Endothelial cell of umbilical vein (primary cell): ENCODE measurements at regions not wholly inside any gene's neighbourhood (a gene's known extent, or its start where the extent isn't known, plus 50 kb on each side); places are given as distances from the start of the nearest gene placed in this dataset.

Experiments used
- BruUV-seq: library from RNA; stranded (reverse); fragments of 400-500 nt; replicated peaks from 2 replicates; lab custom pipeline; 2021; lab: Mats Ljungman, UMichigan
- CTCF ChIA-PET: fragments of 300-600, 350-600 bp; sonication (Branson Sonifier 250); formaldehyde crosslinking; loops from one replicate; lab custom pipeline; 2021; ENCODE audit warnings: antibody characterized with exemption, inconsistent platforms; lab: Charles Lee
- POLR2A ChIA-PET: fragments of 300-600, 350-600 bp; sonication (Branson Sonifier 250); formaldehyde crosslinking; loops from one replicate; lab custom pipeline; 2021; ENCODE audit warnings: antibody characterized with exemption, inconsistent platforms; lab: Charles Lee
- DNase-seq: peaks from one replicate; pipeline ENCODE4 v3.0.0-alpha.2; 2011; ENCODE audit warnings: low read depth, low spot score
- FAIRE-seq: peaks from 2 replicates; lab custom pipeline; 2011; peaks lifted over from hg19 to GRCh38; lab: Jason Lieb, UNC
- H2AFZ ChIP-seq: 2 replicates; pipeline ENCODE4 v1.6.0; 2012; ENCODE audit warnings: low read depth, low read length, control low read depth, inconsistent platforms
- H3K27ac ChIP-seq: 2 replicates; pipeline ENCODE4 v1.5.1; 2011; ENCODE audit warnings: low read depth, mild to moderate bottlenecking, control low read depth, low read length, moderate library complexity; ENCODE audit not compliant: insufficient read depth
- H3K27me3 ChIP-seq, 2 experiments: 2 replicates each; pipeline versions ENCODE4 v1.6.0 to v1.6.1; 2011; ENCODE audit warnings: low read length in 2 of 2, mixed read lengths in 1 of 2; ENCODE audit not compliant: control insufficient read depth in 2 of 2, insufficient read depth in 2 of 2
- H3K36me3 ChIP-seq, 2 experiments: 2 replicates in 1 of 2; 3 replicates in 1 of 2; pipeline ENCODE4 v1.5.1; 2011; ENCODE audit warnings: low read length in 2 of 2, mild to moderate bottlenecking in 1 of 2, moderate library complexity in 1 of 2; ENCODE audit not compliant: control insufficient read depth in 2 of 2, insufficient read depth in 2 of 2; ENCODE audit errors: extremely low read depth in 1 of 2
- H3K4me1 ChIP-seq: 3 replicates; pipeline ENCODE4 v1.5.1; 2011; ENCODE audit warnings: mild to moderate bottlenecking, low read length; ENCODE audit not compliant: control insufficient read depth, insufficient read depth; ENCODE audit errors: extremely low read depth
- H3K4me2 ChIP-seq: 2 replicates; pipeline ENCODE4 v1.6.1; 2011; ENCODE audit warnings: low read length, control low read depth, mixed read lengths; ENCODE audit not compliant: insufficient read depth
- H3K4me3 ChIP-seq, 3 experiments: fragments of 200-600 bp in 1 of 3; sonication (generic), shearing (Covaris generic) in 1 of 3; replicated peaks in 1 of 3; 2 replicates each; pipeline ENCODE4 v1.5.1; 2011 to 2016; ENCODE audit warnings: control low read depth in 3 of 3, low read length in 3 of 3, mild to moderate bottlenecking in 2 of 3, inconsistent platforms in 1 of 3, low read depth in 1 of 3, moderate library complexity in 1 of 3; ENCODE audit not compliant: insufficient read depth in 1 of 3
- H3K79me2 ChIP-seq: 2 replicates; pipeline ENCODE4 v1.6.0; 2012; ENCODE audit warnings: low read length, inconsistent platforms; ENCODE audit not compliant: control insufficient read depth, insufficient read depth
- H3K9ac ChIP-seq: replicated peaks from 2 replicates; pipeline ENCODE3; 2011; ENCODE audit warnings: low read length, control low read depth; ENCODE audit not compliant: insufficient read depth; ENCODE audit errors: extremely low read depth
- H3K9me1 ChIP-seq: replicated peaks from 3 replicates; pipeline ENCODE4 v1.6.0; 2011; ENCODE audit warnings: mild to moderate bottlenecking, low read length; ENCODE audit not compliant: control insufficient read depth, insufficient read depth; ENCODE audit errors: extremely low read depth
- H3K9me3 ChIP-seq: replicated peaks from 2 replicates; pipeline ENCODE4 v1.5.1; 2012; ENCODE audit warnings: low read length, inconsistent platforms; ENCODE audit not compliant: control insufficient read depth, insufficient read depth
- H4K20me1 ChIP-seq: replicated peaks from 2 replicates; pipeline ENCODE3; 2011; ENCODE audit warnings: mild to moderate bottlenecking, low read length; ENCODE audit not compliant: control insufficient read depth, insufficient read depth; ENCODE audit errors: extremely low read depth
- CTCF ChIP-seq, 2 donors: IDR thresholded peaks; 1 replicate in 1 of 2; 2 replicates in 1 of 2; pipeline ENCODE4 v1.5.1; 2011; ENCODE audit warnings: low read length in 2 of 2, mild to moderate bottlenecking in 2 of 2, moderate library complexity in 2 of 2, control low read depth in 1 of 2, inconsistent platforms in 1 of 2, low read depth in 1 of 2; ENCODE audit not compliant: insufficient read depth in 1 of 2; ENCODE audit errors: extremely low read depth in 1 of 2
- EZH2 ChIP-seq: IDR thresholded peaks from 2 replicates; pipeline ENCODE4 v1.6.1; 2012; ENCODE audit warnings: borderline replicate concordance, low read depth, mild to moderate bottlenecking, moderate library complexity, low read length, inconsistent platforms; ENCODE audit not compliant: severe bottlenecking
- FOS ChIP-seq: IDR thresholded peaks from 2 replicates; pipeline ENCODE4 v1.6.1; 2011; ENCODE audit warnings: mild to moderate bottlenecking, low read length, moderate library complexity, borderline replicate concordance; ENCODE audit not compliant: insufficient read depth
- GATA2 ChIP-seq: IDR thresholded peaks from 2 replicates; pipeline ENCODE4 v1.7.0; 2011; ENCODE audit warnings: low read depth, mild to moderate bottlenecking, moderate library complexity, mixed read lengths, low read length; ENCODE audit not compliant: insufficient read length, insufficient read depth
- JUN ChIP-seq: IDR thresholded peaks from 2 replicates; pipeline ENCODE4 v1.6.1; 2011; ENCODE audit warnings: borderline replicate concordance, low read depth; ENCODE audit not compliant: insufficient read length, insufficient read depth
- MYC ChIP-seq: IDR thresholded peaks from one replicate; pipeline ENCODE4 v1.6.1; 2011; ENCODE audit warnings: mild to moderate bottlenecking, low read depth, low read length
- POLR2A ChIP-seq: IDR thresholded peaks from 2 replicates; pipeline ENCODE4 v1.6.1; 2012; ENCODE audit warnings: low read depth, mild to moderate bottlenecking, control low read depth, low read length
- POLR2AphosphoS5 ChIP-seq: IDR thresholded peaks from 2 replicates; pipeline ENCODE4 v1.6.1; 2012; ENCODE audit warnings: low read depth, mild to moderate bottlenecking, control low read depth, low read length, moderate library complexity; ENCODE audit not compliant: insufficient read depth
- dilution Hi-C: fragments of 300-500 bp; cut with MboI; formaldehyde crosslinking; loops from one replicate; pipeline ENCODE4 v1.15.0; 2019; ENCODE audit warnings: low sequenced_read_pairs; ENCODE audit not compliant: extremely low pct_ligation_motif_present
- intact Hi-C: fragments of 100-400 bp; cut with micrococcal nuclease; formaldehyde crosslinking; loops from one replicate; pipeline ENCODE4 v1.10.0; 2022
- TF ChIP-seq, protein P1 (sequence below): IDR thresholded peaks from 2 replicates; pipeline ENCODE4 v1.6.1; 2011; ENCODE audit not compliant: insufficient read depth, insufficient read length

DNA sequence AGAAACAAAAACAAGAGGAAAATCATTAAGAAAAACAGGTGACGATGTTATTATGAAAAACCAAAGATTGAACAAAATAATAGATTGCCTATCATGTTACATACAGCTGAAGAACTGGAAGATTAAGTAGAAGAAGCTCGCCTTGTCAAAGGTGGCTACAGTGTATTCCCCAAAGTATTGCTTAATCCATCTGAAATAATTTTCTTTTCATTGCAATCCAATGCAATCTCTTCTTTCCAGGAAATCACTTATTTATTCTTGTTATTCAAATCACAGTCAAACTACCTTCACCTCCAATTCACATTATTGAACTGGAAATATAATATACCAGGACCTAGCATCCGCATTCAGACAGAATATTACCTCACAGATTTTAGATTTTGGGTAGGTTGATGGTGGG is 235.9 kb downstream of the AHR start:
- H4K20me1 ChIP-seq = no peaks in the 10 kb centered on the region
- no peaks in the 10 kb centered on the region for H3K36me3 ChIP-seq
- intact Hi-C loops = loop anchor here (5.0 kb wide), 2 partner anchors 477 to 607 kb away; no protein-coding TSS in a partner anchor
- H3K27me3 ChIP-seq = no peaks in the 10 kb centered on the region
- H3K4me3 ChIP-seq = no peak overlapping the region
- H3K4me1 ChIP-seq = peaks cover 4% of the 10 kb centered on the region
- no peak for TF ChIP-seq POLR2A
- TF ChIP-seq EZH2 = no peak
- TF ChIP-seq MYC = no peak
- TF ChIP-seq POLR2AphosphoS5 = no peak
- no peak for TF ChIP-seq CTCF (IDR thresholded peaks at IDR 0.05; ENCODE audit: extremely low read depth in 1 of 2, insufficient read depth in 1 of 2, low read depth in 1 of 2, low read length in 2 of 2)
- TF ChIP-seq GATA2 = no peak
- TF ChIP-seq, protein P1, sequence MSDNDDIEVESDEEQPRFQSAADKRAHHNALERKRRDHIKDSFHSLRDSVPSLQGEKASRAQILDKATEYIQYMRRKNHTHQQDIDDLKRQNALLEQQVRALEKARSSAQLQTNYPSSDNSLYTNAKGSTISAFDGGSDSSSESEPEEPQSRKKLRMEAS = no peak
- no peak for TF ChIP-seq FOS
- no peak for TF ChIP-seq JUN
- H3K4me2 ChIP-seq = no peak overlapping the region
- DNase-seq = no peak
- ChIA-PET POLR2A (no interaction called here), CTCF (interaction anchor here (0.7 to 1.5 kb wide), 2 partner anchors 13 to 232 kb away, joined by 3 read pairs; no protein-coding TSS in a partner anchor)
- no TSS peak for BruUV-seq
- no peaks in the 10 kb centered on the region for H3K9me3 ChIP-seq
- no peak overlapping the region for H2AFZ ChIP-seq
- no peak overlapping the region for H3K27ac ChIP-seq
- no peaks in the 10 kb centered on the region for H3K79me2 ChIP-seq
- no peak for FAIRE-seq
- H3K9ac ChIP-seq = no peak overlapping the region
- H3K9me1 ChIP-seq = no peaks in the 10 kb centered on the region
- dilution Hi-C loops = no loop called here
